Neural progenitor cell (in vitro differentiated cells): ENCODE measurements at regions not wholly inside any gene's neighbourhood (a gene's known extent, or its start where the extent isn't known, plus 50 kb on each side); places are given as distances from the start of the nearest gene placed in this dataset.

ENCODE experiments used
- DNase-seq: peaks from one replicate; pipeline ENCODE4 v3.0.0-alpha.2; 2016; ENCODE audit warnings: low spot score
- H2AFZ ChIP-seq: fragments of 200-600 bp; sonication (generic); replicated peaks from 2 replicates; pipeline ENCODE4 v1.6.1; 2016; ENCODE audit warnings: antibody characterized with exemption
- H3F3A ChIP-seq: fragments of 200-600 bp; sonication (generic); 2 replicates; pipeline ENCODE4 v1.6.1; 2016; ENCODE audit warnings: antibody characterized with exemption, low read depth
- H3K27ac ChIP-seq: fragments of 200-600 bp; sonication (generic); 2 replicates; pipeline ENCODE4 v1.5.1; 2016; ENCODE audit warnings: mild to moderate bottlenecking
- H3K27me3 ChIP-seq: fragments of 200-600 bp; sonication (generic); 2 replicates; pipeline ENCODE4 v1.6.1; 2016; ENCODE audit warnings: mild to moderate bottlenecking, moderate library complexity
- H3K36me3 ChIP-seq: fragments of 200-600 bp; sonication (generic); 2 replicates; pipeline ENCODE4 v1.5.1; 2016
- H3K4me1 ChIP-seq: fragments of 200-600 bp; sonication (generic); 2 replicates; pipeline ENCODE4 v1.6.1; 2016; ENCODE audit warnings: mixed run types
- H3K4me2 ChIP-seq: fragments of 200-600 bp; sonication (generic); 2 replicates; pipeline ENCODE4 v1.6.1; 2016
- H3K4me3 ChIP-seq: fragments of 200-600 bp; sonication (generic); 2 replicates; pipeline ENCODE4 v1.5.1; 2016
- H3K79me2 ChIP-seq: fragments of 200-600 bp; sonication (generic); 2 replicates; pipeline ENCODE4 v1.6.1; 2016; ENCODE audit warnings: low read depth
- H3K9ac ChIP-seq: fragments of 200-600 bp; sonication (generic); 2 replicates; pipeline ENCODE4 v1.6.1; 2016
- H3K9me3 ChIP-seq: fragments of 200-600 bp; sonication (generic); 2 replicates; pipeline ENCODE4 v1.5.1; 2016; ENCODE audit warnings: low read depth
- H4K20me1 ChIP-seq: fragments of 200-600 bp; sonication (generic); 2 replicates; pipeline ENCODE4 v1.6.1; 2016; ENCODE audit warnings: low read depth
- H3K27ac Mint-ChIP-seq: 3 replicates; pipeline ENCODE4 v1.8.0; 2021; ENCODE audit warnings: mixed read lengths
- H3K27me3 Mint-ChIP-seq: 2 replicates; pipeline ENCODE4 v1.8.0; 2022; ENCODE audit warnings: low read depth, mild to moderate bottlenecking, inconsistent platforms, moderate library complexity, mixed read lengths; ENCODE audit not compliant: insufficient read depth
- H3K36me3 Mint-ChIP-seq: 3 replicates; pipeline ENCODE4 v1.8.0; 2021; ENCODE audit warnings: mixed read lengths
- H3K4me1 Mint-ChIP-seq: 3 replicates; pipeline ENCODE4 v1.8.0; 2021; ENCODE audit warnings: mixed read lengths
- H3K4me3 Mint-ChIP-seq: 3 replicates; pipeline ENCODE4 v1.8.0; 2021; ENCODE audit warnings: mild to moderate bottlenecking, moderate library complexity, mixed read lengths
- H3K9me3 Mint-ChIP-seq: 3 replicates; pipeline ENCODE4 v1.8.0; 2020; ENCODE audit warnings: mixed read lengths
- EZH2 ChIP-seq: fragments of 200-600 bp; sonication (generic); IDR thresholded peaks from 2 replicates; pipeline ENCODE4 v1.6.1; 2017; ENCODE audit warnings: antibody characterized with exemption, mild to moderate bottlenecking, moderate library complexity
- EZH2phosphoT487 ChIP-seq: fragments of 200-600 bp; sonication (generic); IDR thresholded peaks from 2 replicates; pipeline ENCODE4 v1.6.1; 2017; ENCODE audit warnings: antibody characterized with exemption
- TF ChIP-seq, protein P1 (sequence below): fragments of 200-600 bp; sonication (generic); IDR thresholded peaks from 2 replicates; pipeline ENCODE4 v1.5.1; 2017; ENCODE audit warnings: antibody characterized with exemption, mild to moderate bottlenecking

DNA sequence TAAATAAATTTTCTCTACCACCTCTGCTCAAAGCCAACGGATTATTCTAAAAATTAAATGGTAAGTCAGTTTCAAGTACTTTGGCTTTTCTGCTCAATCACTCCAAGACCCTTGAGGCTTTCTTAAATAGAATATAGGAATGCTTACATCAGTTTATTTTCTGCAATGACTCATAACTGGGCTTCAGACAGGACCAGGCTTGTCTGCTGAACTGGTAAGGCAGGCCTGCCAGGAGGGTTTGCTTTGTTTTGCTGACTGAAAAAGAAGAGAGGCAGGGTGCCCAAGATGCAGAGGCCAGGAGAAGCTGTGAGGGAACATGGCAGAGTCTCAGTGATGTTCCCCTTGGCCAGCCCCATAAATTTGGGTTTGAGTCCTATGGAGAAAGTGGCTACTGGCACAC is 60.3 kb upstream of the EPB41L4A start:
- Histone ChIP-seq H3K4me2 (no peak overlapping the region), H3K36me3 (no peaks in the 10 kb centered on the region), H3K4me3 (no peak overlapping the region), H4K20me1 (no peaks in the 10 kb centered on the region), H3F3A (no peaks in the 10 kb centered on the region), H3K4me1 (no peaks in the 10 kb centered on the region), H3K27ac (no peak overlapping the region), H3K27me3 (no peaks in the 10 kb centered on the region), H3K79me2 (no peaks in the 10 kb centered on the region), H3K9ac (no peak overlapping the region), H3K9me3 (no peaks in the 10 kb centered on the region), H2AFZ (no peak overlapping the region)
- Mint-ChIP-seq H3K27me3 (no peaks in the 10 kb centered on the region), H3K4me1 (peaks cover 13% of the 10 kb centered on the region), H3K36me3 (no peaks in the 10 kb centered on the region), H3K27ac (peak overlapping the region; percentile 12), H3K9me3 (no peaks in the 10 kb centered on the region), H3K4me3 (no peak overlapping the region)
- DNase-seq, result no peak
- TF ChIP-seq, protein P1, sequence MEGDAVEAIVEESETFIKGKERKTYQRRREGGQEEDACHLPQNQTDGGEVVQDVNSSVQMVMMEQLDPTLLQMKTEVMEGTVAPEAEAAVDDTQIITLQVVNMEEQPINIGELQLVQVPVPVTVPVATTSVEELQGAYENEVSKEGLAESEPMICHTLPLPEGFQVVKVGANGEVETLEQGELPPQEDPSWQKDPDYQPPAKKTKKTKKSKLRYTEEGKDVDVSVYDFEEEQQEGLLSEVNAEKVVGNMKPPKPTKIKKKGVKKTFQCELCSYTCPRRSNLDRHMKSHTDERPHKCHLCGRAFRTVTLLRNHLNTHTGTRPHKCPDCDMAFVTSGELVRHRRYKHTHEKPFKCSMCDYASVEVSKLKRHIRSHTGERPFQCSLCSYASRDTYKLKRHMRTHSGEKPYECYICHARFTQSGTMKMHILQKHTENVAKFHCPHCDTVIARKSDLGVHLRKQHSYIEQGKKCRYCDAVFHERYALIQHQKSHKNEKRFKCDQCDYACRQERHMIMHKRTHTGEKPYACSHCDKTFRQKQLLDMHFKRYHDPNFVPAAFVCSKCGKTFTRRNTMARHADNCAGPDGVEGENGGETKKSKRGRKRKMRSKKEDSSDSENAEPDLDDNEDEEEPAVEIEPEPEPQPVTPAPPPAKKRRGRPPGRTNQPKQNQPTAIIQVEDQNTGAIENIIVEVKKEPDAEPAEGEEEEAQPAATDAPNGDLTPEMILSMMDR, result no peak
- TF ChIP-seq EZH2phosphoT487 (no peak), EZH2 (no peak)

DNA sequence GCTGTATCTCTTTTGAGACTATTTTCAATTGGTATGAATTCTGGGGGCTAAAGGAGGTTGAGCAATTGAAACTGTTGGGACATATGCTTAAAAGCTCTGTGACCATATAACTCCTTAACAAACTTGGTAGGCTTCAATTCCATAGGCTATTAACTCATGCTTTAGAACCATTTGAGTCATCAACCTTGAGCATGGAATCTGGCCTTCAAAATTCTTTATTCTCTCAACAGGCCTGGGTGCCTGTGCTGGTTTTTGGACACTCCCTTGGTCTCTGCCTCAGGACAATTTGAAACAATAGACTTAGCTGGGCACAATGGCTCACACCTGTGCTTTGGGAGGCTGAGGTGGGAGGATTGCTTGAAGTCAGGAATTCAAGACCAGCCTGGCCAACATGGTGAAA is 61.4 kb upstream of the EPB41L4A start:
- no peak overlapping the region for H3K27ac Mint-ChIP-seq
- H2AFZ ChIP-seq, result no peak overlapping the region

GRCh38 chr5:112483704-112484103 is 64.6 kb upstream of the EPB41L4A start:
- no peaks in the 10 kb centered on the region for H3K36me3 Mint-ChIP-seq
- no peak for TF ChIP-seq EZH2phosphoT487
- H3K36me3 ChIP-seq, result no peaks in the 10 kb centered on the region
- H3F3A ChIP-seq, result no peaks in the 10 kb centered on the region
- H3K4me1 ChIP-seq, result no peaks in the 10 kb centered on the region
- no peak overlapping the region for H3K27ac Mint-ChIP-seq
- H3K9ac ChIP-seq, result no peak overlapping the region
- peaks cover 2% of the 10 kb centered on the region for H3K4me1 Mint-ChIP-seq
- no peaks in the 10 kb centered on the region for H3K9me3 ChIP-seq
- no peaks in the 10 kb centered on the region for H4K20me1 ChIP-seq
- H3K9me3 Mint-ChIP-seq, result peaks cover 2% of the 10 kb centered on the region
- no peak for DNase-seq
- no peak overlapping the region for H3K4me3 ChIP-seq
- H3K4me2 ChIP-seq, result no peak overlapping the region
- no peak overlapping the region for H2AFZ ChIP-seq
- H3K27me3 ChIP-seq, result no peaks in the 10 kb centered on the region
- H3K27ac ChIP-seq, result no peak overlapping the region
- no peak overlapping the region for H3K4me3 Mint-ChIP-seq
- H3K27me3 Mint-ChIP-seq, result no peaks in the 10 kb centered on the region
- H3K79me2 ChIP-seq, result no peaks in the 10 kb centered on the region

More for the DNA sequence above, 61.4 kb upstream of the EPB41L4A start:
- no peaks in the 10 kb centered on the region for H3K9me3 Mint-ChIP-seq
- no peaks in the 10 kb centered on the region for H3K27me3 Mint-ChIP-seq
- Histone ChIP-seq H3K4me2 (no peak overlapping the region), H3K4me1 (no peaks in the 10 kb centered on the region), H3F3A (no peaks in the 10 kb centered on the region), H3K27me3 (no peaks in the 10 kb centered on the region), H3K4me3 (no peak overlapping the region), H3K36me3 (no peaks in the 10 kb centered on the region), H3K27ac (no peak overlapping the region), H3K79me2 (no peaks in the 10 kb centered on the region), H3K9me3 (no peaks in the 10 kb centered on the region), H4K20me1 (no peaks in the 10 kb centered on the region), H3K9ac (no peak overlapping the region)
- no peaks in the 10 kb centered on the region for H3K36me3 Mint-ChIP-seq
- TF ChIP-seq EZH2phosphoT487 (no peak), EZH2 (no peak)
- TF ChIP-seq, protein P1, result no peak
- no peak for DNase-seq
- peaks cover 13% of the 10 kb centered on the region for H3K4me1 Mint-ChIP-seq
- H3K4me3 Mint-ChIP-seq, result no peak overlapping the region

DNA sequence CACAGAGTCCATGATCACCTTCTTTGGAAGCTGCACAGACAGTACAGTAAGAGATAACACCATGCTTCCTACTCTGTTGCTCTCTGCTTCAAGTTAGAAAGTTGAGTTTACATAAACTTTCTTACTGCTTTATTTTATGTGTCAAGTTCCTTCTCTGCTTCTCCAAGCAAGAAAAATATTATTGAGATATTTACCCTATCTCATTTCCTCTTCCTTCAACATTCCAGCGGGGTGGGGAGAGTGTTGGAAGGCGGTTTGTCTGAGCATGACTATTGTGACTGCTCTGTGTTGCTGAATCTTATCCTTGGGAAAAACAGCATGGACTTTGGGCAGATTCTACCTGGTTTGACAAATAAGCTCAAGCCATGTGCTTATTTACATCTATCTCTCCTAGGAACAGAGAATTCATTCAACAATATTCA is 66.9 kb upstream of the EPB41L4A start:
- Histone ChIP-seq H3K4me1 (no peaks in the 10 kb centered on the region), H2AFZ (no peak overlapping the region), H3K9ac (no peak overlapping the region), H4K20me1 (no peaks in the 10 kb centered on the region), H3K27ac (no peak overlapping the region), H3K4me2 (no peak overlapping the region), H3K27me3 (no peaks in the 10 kb centered on the region), H3K79me2 (no peaks in the 10 kb centered on the region), H3K36me3 (no peaks in the 10 kb centered on the region), H3F3A (no peaks in the 10 kb centered on the region), H3K4me3 (no peak overlapping the region), H3K9me3 (no peaks in the 10 kb centered on the region)
- no peaks in the 10 kb centered on the region for H3K4me1 Mint-ChIP-seq
- no peak overlapping the region for H3K4me3 Mint-ChIP-seq
- H3K27ac Mint-ChIP-seq, result no peak overlapping the region
- no peaks in the 10 kb centered on the region for H3K36me3 Mint-ChIP-seq
- peaks cover 2% of the 10 kb centered on the region for H3K9me3 Mint-ChIP-seq
- no peaks in the 10 kb centered on the region for H3K27me3 Mint-ChIP-seq
- no peak for DNase-seq
- TF ChIP-seq EZH2, result no peak
- TF ChIP-seq EZH2phosphoT487, result no peak
- TF ChIP-seq, protein P1, result no peak
